ENCODE measurements at regions not wholly inside any gene's neighbourhood (a gene's known extent, or its start where the extent isn't known, plus 50 kb on each side); places are given as distances from the start of the nearest gene placed in this dataset.

DNA sequence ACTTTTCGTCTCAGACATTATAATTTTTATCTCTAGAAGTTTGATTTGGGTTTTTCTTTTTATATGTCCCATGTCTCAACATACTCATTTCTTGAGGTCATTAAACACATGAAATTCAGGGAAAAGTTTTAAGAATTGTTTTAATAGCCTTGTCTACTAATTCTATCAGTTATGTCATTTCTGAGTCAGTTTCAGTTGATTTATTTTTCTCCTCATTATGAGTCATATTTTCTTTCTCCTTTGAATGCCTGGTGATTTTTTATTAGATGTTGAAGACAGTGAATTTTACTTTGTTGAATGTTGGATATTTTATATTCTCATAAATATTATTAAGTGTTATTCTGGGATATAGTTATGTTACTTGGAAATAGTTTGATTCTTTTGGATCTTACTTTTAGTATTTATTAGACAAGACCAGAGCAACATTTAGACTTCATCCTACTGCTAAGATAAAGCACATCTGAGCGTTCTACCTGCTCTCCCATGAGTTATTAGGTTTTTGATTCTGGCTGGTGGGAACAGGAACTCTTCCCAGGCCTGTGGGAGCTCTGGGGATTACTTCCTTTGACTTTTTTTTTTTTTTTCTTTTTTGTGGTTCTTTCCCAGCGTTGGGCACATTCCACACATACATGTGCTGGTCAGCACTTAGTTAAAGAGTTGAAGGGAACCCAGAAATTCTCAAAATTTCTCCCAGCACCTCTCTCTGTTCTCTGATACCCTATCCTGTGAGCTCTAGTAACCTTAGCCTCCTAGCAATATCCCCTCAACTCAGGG lies 1157.7 kb downstream of the BCL11B start:
- TF ChIP-seq CTCF (IDR thresholded peaks at IDR 0.05) (no peak), ZFX (IDR thresholded peaks at IDR 0.05; ENCODE audit: borderline replicate concordance) (no peak)
